Uterus (tissue), 2 donors: ENCODE measurements at regions not wholly inside any gene's neighbourhood (a gene's known extent, or its start where the extent isn't known, plus 50 kb on each side); places are given as distances from the start of the nearest gene placed in this dataset.

ENCODE experiments used
- CTCF ChIP-seq, 4 experiments: fragments of 200-600 bp in 2 of 4; fragments of 450-650 bp in 2 of 4; sonication (generic) in 2 of 4; IDR thresholded peaks; one replicate each; pipeline ENCODE4 v1.5.1; 2016 to 2019; ENCODE audit warnings: antibody characterized with exemption in 4 of 4, mild to moderate bottlenecking in 2 of 4, moderate library complexity in 1 of 4
- POLR2A ChIP-seq, 2 donors: fragments of 450-650 bp; IDR thresholded peaks; one replicate each; pipeline ENCODE4 v1.6.1; 2016; ENCODE audit warnings: antibody characterized with exemption in 2 of 2, mild to moderate bottlenecking in 1 of 2, moderate library complexity in 1 of 2

GRCh38 chr1:29707796-29708195 is 471.5 kb downstream of the PTPRU start:
- TF ChIP-seq POLR2A (IDR thresholded peaks at IDR 0.05) (no peak), CTCF (IDR thresholded peaks at IDR 0.05) (no peak)
